ENCODE measurements at regions not wholly inside any gene's neighbourhood (a gene's known extent, or its start where the extent isn't known, plus 50 kb on each side); places are given as distances from the start of the nearest gene placed in this dataset.

- H3K36me3 ChIP-seq: no peaks in the 10 kb centered on the region
- 79% methylated on average over 5 of the region's 5 CpGs for WGBS
- no peaks in the 10 kb centered on the region for H3K9me3 ChIP-seq
- H3K27me3 ChIP-seq: no peaks in the 10 kb centered on the region
- DNase-seq (ENCODE audit: low spot score in 2 of 2): no peak
- no peak overlapping the region for H3K4me3 ChIP-seq
- no peaks in the 10 kb centered on the region for H3K4me1 ChIP-seq
- H3K27ac ChIP-seq: no peak overlapping the region
- TF ChIP-seq POLR2A (IDR thresholded peaks at IDR 0.05) (no peak), CTCF (IDR thresholded peaks at IDR 0.05) (no peak), EP300 (IDR thresholded peaks at IDR 0.05) (no peak), POLR2AphosphoS5 (IDR thresholded peaks at IDR 0.05) (no peak)
These were observed 963.0 kb upstream of the PABPC4L start for GRCh38 chr4:135164601-135165000.

GRCh38 chr4:135144498-135144897, 942.9 kb upstream of the PABPC4L start:
- H3K4me1 ChIP-seq: no peaks in the 10 kb centered on the region
- WGBS: 92% methylated on average over 1 of the region's 1 CpG
- H3K9me3 ChIP-seq: no peaks in the 10 kb centered on the region
- DNase-seq (ENCODE audit: low spot score in 2 of 2): no peak
- H3K36me3 ChIP-seq: no peaks in the 10 kb centered on the region
- H3K27ac ChIP-seq: no peak overlapping the region
- no peaks in the 10 kb centered on the region for H3K27me3 ChIP-seq
- no peak overlapping the region for H3K4me3 ChIP-seq
- TF ChIP-seq EP300 (IDR thresholded peaks at IDR 0.05): no peak

- Histone ChIP-seq H3K9me3 (no peaks in the 10 kb centered on the region), H3K27ac (no peak overlapping the region), H3K36me3 (no peaks in the 10 kb centered on the region), H3K27me3 (no peaks in the 10 kb centered on the region), H3K4me3 (no peak overlapping the region), H3K4me1 (no peaks in the 10 kb centered on the region)
- no peak for DNase-seq (ENCODE audit: low spot score in 2 of 2)
- TF ChIP-seq POLR2A (IDR thresholded peaks at IDR 0.05): no peak
- no peak for TF ChIP-seq EP300 (IDR thresholded peaks at IDR 0.05)
- TF ChIP-seq POLR2AphosphoS5 (IDR thresholded peaks at IDR 0.05): no peak
- TF ChIP-seq CTCF (IDR thresholded peaks at IDR 0.05): no peak
These were observed 922.6 kb upstream of the PABPC4L start for GRCh38 chr4:135124196-135124595.

GRCh38 chr4:135123632-135124031, 922.0 kb upstream of the PABPC4L start:
- Histone ChIP-seq H3K36me3 (no peaks in the 10 kb centered on the region), H3K4me1 (no peaks in the 10 kb centered on the region), H3K27ac (no peak overlapping the region), H3K9me3 (no peaks in the 10 kb centered on the region), H3K27me3 (no peaks in the 10 kb centered on the region), H3K4me3 (no peak overlapping the region)
- DNase-seq (ENCODE audit: low spot score in 2 of 2): no peak
- no peak for TF ChIP-seq EP300 (IDR thresholded peaks at IDR 0.05)
- no peak for TF ChIP-seq POLR2AphosphoS5 (IDR thresholded peaks at IDR 0.05)
- no peak for TF ChIP-seq POLR2A (IDR thresholded peaks at IDR 0.05)
- no peak for TF ChIP-seq CTCF (IDR thresholded peaks at IDR 0.05)
- WGBS: 100% methylated on average over 1 of the region's 1 CpG

- DNase-seq (ENCODE audit: low spot score in 2 of 2): no peak
- no peaks in the 10 kb centered on the region for H3K27me3 ChIP-seq
- no peaks in the 10 kb centered on the region for H3K4me1 ChIP-seq
- H3K4me3 ChIP-seq: no peak overlapping the region
- no peaks in the 10 kb centered on the region for H3K9me3 ChIP-seq
- TF ChIP-seq CTCF (IDR thresholded peaks at IDR 0.05) (no peak), POLR2A (IDR thresholded peaks at IDR 0.05) (no peak), EP300 (IDR thresholded peaks at IDR 0.05) (no peak), POLR2AphosphoS5 (IDR thresholded peaks at IDR 0.05) (no peak)
- no peak overlapping the region for H3K27ac ChIP-seq
- no peaks in the 10 kb centered on the region for H3K36me3 ChIP-seq
- WGBS: 89% methylated on average over 2 of the region's 2 CpGs
These were observed 920.9 kb upstream of the PABPC4L start for GRCh38 chr4:135122457-135122856.

GRCh38 chr4:135120195-135120594, 918.6 kb upstream of the PABPC4L start:
- Histone ChIP-seq H3K36me3 (no peaks in the 10 kb centered on the region), H3K4me1 (no peaks in the 10 kb centered on the region), H3K9me3 (no peaks in the 10 kb centered on the region), H3K27me3 (no peaks in the 10 kb centered on the region), H3K27ac (no peak overlapping the region), H3K4me3 (no peak overlapping the region)
- 76% methylated on average over 4 of the region's 4 CpGs for WGBS
- TF ChIP-seq POLR2A (IDR thresholded peaks at IDR 0.05): no peak
- TF ChIP-seq EP300 (IDR thresholded peaks at IDR 0.05): no peak
- no peak for TF ChIP-seq CTCF (IDR thresholded peaks at IDR 0.05)
- no peak for TF ChIP-seq POLR2AphosphoS5 (IDR thresholded peaks at IDR 0.05)
- DNase-seq (ENCODE audit: low spot score in 2 of 2): no peak

All from suprapubic skin (tissue), 4 donors.